ENCODE measurements at regions not wholly inside any gene's neighbourhood (a gene's known extent, or its start where the extent isn't known, plus 50 kb on each side); places are given as distances from the start of the nearest gene placed in this dataset.
"Not testable (repeated sequence)": the region's sequence is repeated elsewhere in the genome, so short reads cannot be mapped to it uniquely, and the experiment has no call there.

DNA sequence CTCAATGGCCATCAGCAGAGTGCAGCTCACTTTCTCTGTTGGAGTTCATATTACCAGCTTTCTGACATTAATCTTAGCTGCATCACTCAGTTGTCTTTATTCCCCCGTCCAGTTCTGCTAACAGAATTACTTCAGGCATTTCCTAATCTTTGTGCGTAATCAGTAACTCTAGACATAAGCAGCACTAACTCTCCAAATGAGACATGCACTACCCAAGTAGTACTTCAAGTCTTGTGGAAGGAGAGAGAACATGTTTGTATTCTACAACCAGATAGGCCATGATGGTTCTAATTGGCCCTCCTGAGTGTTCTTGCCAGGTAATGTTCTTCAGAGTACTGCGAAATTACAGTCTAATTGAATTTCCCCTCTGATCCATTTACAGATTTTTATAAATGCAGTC, 448.5 kb upstream of the RPS6KA3 start:
- DNase-seq (ENCODE audit: low read depth, low spot score): no peak

DNA sequence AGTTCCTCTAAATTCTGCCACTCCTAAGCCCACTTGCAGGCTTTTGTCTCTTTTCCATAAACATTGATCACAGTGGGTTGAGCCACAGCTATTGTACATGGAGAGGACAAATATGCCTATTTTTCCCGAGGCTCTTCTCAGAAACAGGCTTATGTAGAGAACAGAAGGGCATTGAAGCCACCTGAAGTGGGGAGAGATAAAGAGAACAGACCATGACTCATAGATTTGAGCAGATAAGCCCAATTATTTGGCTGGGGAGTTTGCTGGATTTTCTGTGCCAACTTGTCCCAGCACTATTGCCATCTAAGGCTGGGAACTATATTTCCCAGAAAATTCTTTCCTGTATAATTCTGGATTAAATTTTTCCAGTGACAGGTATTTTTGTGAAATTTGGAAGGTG, 446.1 kb upstream of the RPS6KA3 start:
- no peak for DNase-seq (ENCODE audit: low read depth, low spot score)

DNA sequence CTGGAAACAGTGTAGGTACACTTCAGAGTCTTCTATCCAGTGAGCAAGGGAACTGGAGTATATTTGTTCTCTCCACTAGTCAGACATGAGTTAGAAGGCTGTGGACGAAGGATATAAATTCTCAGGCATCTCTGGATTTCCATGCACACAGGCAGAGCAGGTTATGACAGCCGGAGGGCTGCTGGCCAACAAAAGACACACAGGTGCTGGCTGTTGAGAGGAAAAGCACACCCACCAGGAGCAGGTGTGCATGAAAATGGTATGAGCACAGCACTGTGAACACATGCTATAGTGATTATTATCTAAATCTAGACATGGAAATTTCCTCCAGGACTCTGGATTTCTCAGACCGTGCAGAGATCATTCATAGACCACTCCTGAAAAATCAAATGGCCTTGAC, 444.7 kb upstream of the RPS6KA3 start:
- DNase-seq (ENCODE audit: low read depth, low spot score): no peak

- DNase-seq (ENCODE audit: low read depth, low spot score): no peak
These were observed 426.4 kb upstream of the RPS6KA3 start for GRCh38 chrX:20693078-20693477.

DNA sequence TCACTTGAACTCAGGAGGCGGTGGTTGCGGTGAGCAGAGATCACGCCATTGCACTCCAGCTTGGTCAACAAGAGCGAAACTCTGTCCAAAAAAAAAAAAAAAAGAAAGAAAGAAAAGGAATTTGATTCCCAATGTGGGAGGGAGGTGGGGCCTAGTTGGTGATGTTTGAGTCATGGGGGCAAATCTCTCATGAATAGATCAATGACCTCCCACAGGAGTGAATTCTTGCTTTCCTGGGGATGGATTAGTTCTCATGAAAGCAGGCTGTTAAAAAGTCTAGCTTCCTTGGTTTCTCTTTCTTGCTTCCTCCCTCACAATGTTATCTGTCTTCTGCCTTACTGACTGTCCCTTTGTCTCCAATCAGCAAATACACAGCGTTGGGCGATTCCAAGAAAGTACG, 419.5 kb upstream of the RPS6KA3 start:
- DNase-seq (ENCODE audit: low read depth, low spot score): no peak

GRCh38 chrX:20685652-20686051, 418.9 kb upstream of the RPS6KA3 start:
- DNase-seq (ENCODE audit: low read depth, low spot score): no peak

- no peak for DNase-seq (ENCODE audit: low read depth, low spot score)
These were observed 415.0 kb upstream of the RPS6KA3 start for GRCh38 chrX:20681683-20682082.

DNA sequence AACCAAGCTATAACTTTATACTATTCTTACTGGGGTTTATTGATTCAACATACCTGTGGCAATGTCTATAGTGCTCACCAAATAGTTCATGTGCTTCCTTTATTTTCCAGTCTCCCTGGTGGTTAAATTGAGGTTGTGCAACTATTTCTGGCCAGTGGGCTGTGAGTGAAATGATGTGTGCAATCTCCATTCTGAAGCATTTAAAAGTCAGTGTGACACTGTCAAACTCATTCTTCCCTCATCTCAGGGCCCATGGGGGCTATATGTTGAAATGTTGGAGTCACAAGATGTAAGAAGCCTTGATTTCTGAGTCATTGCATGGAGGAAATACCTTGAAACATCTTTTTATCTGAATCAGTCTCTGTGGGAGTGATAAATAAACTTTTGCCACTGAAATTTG, 414.3 kb upstream of the RPS6KA3 start:
- no peak for DNase-seq (ENCODE audit: low read depth, low spot score)

- no peak for DNase-seq (ENCODE audit: low read depth, low spot score)
These were observed 405.8 kb upstream of the RPS6KA3 start for GRCh38 chrX:20672476-20672875.

DNA sequence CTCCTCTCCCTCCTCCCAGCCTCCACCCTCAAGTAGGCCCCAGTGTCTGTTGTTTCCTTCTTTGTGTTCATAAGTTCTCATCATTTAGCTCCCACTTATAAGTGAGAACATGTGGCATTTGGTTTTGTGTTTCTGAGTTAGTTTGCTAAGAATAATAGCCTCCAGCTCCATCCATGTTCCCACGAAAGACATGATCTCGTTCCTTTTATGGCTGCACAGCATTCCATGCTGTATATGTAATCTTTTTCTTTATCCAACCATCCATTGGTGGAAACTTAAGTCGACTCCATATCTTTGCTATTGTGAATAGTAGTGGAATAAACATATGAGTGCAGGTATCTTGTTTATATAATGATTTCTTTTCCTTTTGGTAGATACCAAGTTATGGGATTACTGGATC, 405.0 kb upstream of the RPS6KA3 start:
- DNase-seq (ENCODE audit: low read depth, low spot score): not testable (repeated sequence)

GRCh38 chrX:20670611-20671010, 403.9 kb upstream of the RPS6KA3 start:
- DNase-seq (ENCODE audit: low read depth, low spot score): no peak

DNA sequence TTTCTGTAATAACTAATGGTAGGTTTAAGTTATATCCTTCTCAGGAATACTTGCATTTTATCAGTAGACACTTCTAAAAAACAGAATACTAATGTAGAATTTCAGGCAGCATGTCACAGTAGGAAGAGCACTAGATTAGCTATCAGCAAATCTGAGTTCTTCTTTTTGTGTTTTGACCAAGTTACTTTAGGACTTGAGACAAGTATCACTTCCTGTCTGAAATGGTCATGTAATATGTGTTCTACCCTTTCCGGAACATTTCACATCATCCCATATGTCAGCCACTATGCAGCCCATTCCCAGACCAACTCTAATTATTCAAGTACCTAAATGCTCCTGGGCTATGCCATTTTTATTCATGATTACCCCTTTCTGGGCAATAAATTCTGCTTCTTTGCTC, 401.8 kb upstream of the RPS6KA3 start:
- no peak for DNase-seq (ENCODE audit: low read depth, low spot score)

DNA sequence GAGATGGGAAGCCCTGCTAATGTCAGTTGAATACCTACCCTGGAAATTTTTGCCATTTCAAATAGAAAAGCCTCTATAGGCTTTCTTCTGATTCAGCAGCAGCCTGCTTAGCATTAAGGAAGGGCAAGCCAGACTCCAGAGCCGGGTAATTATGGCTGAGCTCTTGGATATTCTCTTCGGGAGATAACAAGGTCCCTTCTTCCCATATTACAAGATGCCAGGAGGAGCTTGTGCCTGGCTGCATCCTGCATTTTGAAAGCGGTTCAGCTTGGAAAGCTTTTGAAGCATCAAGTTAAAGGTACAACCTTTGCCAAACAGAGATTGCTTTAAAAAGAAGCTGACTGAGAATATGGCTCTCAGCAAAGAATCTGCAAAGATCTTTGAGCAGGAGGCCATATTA, 399.6 kb upstream of the RPS6KA3 start:
- DNase-seq (ENCODE audit: low read depth, low spot score): no peak

- DNase-seq (ENCODE audit: low read depth, low spot score): no peak
These were observed 398.8 kb upstream of the RPS6KA3 start for GRCh38 chrX:20665481-20665880.

DNA sequence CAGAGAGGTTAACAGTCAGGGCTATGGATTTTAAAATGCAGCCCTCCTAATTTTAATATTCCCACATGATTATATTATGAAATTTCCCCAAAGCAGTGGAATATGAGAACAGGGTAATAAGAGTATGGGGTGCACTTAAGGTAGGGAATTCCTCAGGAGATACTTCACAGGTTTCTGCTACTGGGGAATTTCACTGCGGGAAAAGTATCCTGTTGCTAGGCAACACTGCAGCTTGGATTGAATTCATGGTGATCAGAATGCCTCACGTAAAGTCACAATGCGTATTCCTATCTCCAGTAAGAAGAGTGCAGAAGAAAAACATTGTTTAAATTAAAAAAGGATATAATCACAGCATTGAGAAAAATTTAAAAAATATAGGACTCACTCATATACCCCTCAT, 398.1 kb upstream of the RPS6KA3 start:
- no peak for DNase-seq (ENCODE audit: low read depth, low spot score)

DNA sequence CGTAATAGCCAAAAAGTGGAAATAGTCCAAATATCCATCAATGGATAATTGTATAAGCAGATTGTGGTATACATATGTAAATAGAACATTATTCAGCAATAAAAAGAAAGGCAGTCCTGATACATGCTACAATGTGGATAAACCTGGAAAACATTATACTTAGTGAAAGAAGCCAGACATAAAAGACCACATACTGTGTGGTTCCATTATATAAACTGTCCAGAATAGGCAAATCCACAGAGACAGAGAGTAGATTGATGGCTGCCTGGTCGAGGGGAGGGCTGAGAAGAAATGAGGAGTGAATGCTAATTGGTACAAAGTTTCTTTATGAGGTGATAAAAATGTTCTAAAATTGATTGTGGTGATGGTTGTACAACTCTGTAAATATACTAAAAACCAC, 397.4 kb upstream of the RPS6KA3 start:
- DNase-seq (ENCODE audit: low read depth, low spot score): no peak

DNA sequence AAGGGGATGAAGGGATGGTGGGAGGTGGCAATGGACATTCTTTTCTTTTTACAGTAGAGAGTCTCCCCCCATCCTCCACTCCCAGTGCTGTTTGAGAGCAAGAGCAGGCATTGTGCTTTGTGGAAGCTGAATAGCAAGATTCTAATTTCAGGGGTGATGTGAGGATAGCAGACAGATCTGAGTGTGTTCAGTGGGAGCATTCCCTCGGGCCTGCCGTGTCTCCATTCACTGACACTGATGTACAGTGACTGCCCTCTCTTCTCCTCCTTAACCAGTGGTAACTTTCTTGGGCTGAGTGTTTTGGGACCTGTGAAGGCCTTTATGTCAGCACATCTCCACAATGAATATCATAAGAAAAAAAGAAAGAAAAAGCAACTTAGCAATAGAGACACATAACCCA, 396.6 kb upstream of the RPS6KA3 start:
- DNase-seq (ENCODE audit: low read depth, low spot score): no peak

- no peak for DNase-seq (ENCODE audit: low read depth, low spot score)
These were observed 390.0 kb upstream of the RPS6KA3 start for GRCh38 chrX:20656721-20657120.

DNA sequence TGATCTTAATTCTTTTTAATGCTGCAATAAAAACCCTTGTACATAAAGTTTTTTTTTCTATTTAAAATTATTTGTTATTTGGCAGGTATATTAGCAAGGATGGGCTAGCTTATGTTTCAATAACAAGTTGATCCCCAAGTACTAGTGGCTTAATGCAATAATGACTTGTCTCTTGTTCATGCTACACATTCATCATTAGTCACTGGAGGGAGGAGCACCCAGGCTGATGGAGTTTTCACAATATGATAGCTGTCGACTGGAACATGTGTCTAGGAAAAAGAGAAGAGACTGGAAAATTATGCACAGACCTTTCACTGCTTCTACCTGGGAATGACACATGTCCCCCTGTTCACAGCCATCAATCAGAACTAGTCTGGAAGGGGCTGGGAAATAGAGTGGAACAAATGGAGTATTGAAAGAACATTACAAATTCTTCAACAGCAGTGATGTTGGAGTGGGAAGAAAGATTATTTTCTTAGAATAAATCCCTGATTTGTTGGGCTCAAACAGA, 387.9 kb upstream of the RPS6KA3 start:
- DNase-seq (ENCODE audit: low read depth, low spot score): no peak

GRCh38 chrX:20653070-20653469, 386.4 kb upstream of the RPS6KA3 start:
- no peak for DNase-seq (ENCODE audit: low read depth, low spot score)

DNA sequence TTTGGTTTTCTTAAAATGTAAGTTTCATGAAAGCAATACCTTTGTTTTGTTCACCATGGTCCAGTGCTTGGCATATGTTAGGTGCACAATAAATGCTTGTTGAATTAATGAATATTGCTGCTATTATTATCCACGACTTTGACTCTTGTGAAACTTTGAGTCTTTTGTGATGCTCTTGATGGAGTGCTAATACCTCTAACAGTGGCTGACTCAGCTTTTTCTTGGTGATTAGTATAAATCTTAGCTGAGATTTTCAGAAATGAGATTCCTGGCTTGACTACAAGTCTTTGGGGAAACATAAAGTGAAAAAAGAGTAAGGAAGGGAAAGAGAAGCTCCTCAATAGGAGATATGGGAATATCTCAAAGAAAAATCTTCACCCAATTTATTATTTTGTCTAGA, 375.2 kb upstream of the RPS6KA3 start:
- no peak for DNase-seq (ENCODE audit: low read depth, low spot score)

DNA sequence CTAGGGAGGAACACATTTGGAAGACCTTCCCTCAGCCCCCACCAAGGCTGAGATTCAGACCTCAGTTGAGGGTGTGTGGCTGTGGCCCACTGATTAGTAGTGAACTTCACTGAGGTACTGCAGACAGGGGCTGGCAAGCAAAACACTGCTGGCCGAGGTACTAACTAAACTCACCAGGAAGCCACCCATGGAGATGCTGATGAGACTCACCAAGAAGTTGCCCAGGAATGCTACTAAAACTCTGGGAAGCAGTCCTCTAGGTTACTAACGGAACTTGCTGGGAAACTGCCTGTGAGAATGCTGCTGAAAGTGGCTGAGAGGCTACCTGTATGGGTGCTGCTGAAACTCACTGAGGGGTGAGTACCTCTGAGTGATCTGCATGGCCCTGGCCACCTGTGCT, 372.4 kb upstream of the RPS6KA3 start:
- DNase-seq (ENCODE audit: low read depth, low spot score): no peak

GRCh38 chrX:20637351-20637750, 370.6 kb upstream of the RPS6KA3 start:
- DNase-seq (ENCODE audit: low read depth, low spot score): no peak

GRCh38 chrX:20633451-20633850, 366.7 kb upstream of the RPS6KA3 start:
- no peak for DNase-seq (ENCODE audit: low read depth, low spot score)

GRCh38 chrX:20623448-20623847, 356.7 kb upstream of the RPS6KA3 start:
- DNase-seq (ENCODE audit: low read depth, low spot score): no peak
